Choroid plexus epithelial cell (primary cell): ENCODE measurements at regions not wholly inside any gene's neighbourhood (a gene's known extent, or its start where the extent isn't known, plus 50 kb on each side); places are given as distances from the start of the nearest gene placed in this dataset.

Experiments
- DNase-seq: peaks from one replicate; pipeline ENCODE4 v3.0.0-alpha.2; 2010; ENCODE audit warnings: low read depth
- H3K4me3 ChIP-seq: 2 replicates; pipeline ENCODE4 v1.5.1; 2011; ENCODE audit warnings: low read depth, mild to moderate bottlenecking, control low read depth, low read length, moderate library complexity
- CTCF ChIP-seq: conservative IDR thresholded peaks from 2 replicates; pipeline ENCODE4 v1.5.1; 2011; ENCODE audit warnings: low read depth, mild to moderate bottlenecking, control low read depth, inconsistent platforms, low read length, moderate library complexity

- H3K4me3 ChIP-seq, result no peak overlapping the region
- no peak for DNase-seq
- TF ChIP-seq CTCF, result no peak
Observed at GRCh38 chr1:10861822-10862221, 65.4 kb upstream of the CASZ1 start.

GRCh38 chr1:10862743-10863335 lies 66.4 kb upstream of the CASZ1 start:
- no peak for TF ChIP-seq CTCF
- no peak overlapping the region for H3K4me3 ChIP-seq
- no peak for DNase-seq

- no peak overlapping the region for H3K4me3 ChIP-seq
- DNase-seq, result no peak
- TF ChIP-seq CTCF, result no peak
Observed at GRCh38 chr1:10863886-10864285, 67.4 kb upstream of the CASZ1 start.

GRCh38 chr1:10864776-10865175 lies 68.3 kb upstream of the CASZ1 start:
- no peak for DNase-seq
- TF ChIP-seq CTCF, result no peak
- H3K4me3 ChIP-seq, result no peak overlapping the region

GRCh38 chr1:10865518-10866320 lies 69.3 kb upstream of the CASZ1 start:
- no peak for TF ChIP-seq CTCF
- no peak for DNase-seq
- no peak overlapping the region for H3K4me3 ChIP-seq

- no peak for TF ChIP-seq CTCF
- H3K4me3 ChIP-seq, result peak overlapping the region; percentile 44
- peak; percentile 13 for DNase-seq
Observed at GRCh38 chr1:10866321-10867093, 70.1 kb upstream of the CASZ1 start.
